ENCODE measurements at regions not wholly inside any gene's neighbourhood (a gene's known extent, or its start where the extent isn't known, plus 50 kb on each side); places are given as distances from the start of the nearest gene placed in this dataset.
"Not testable (repeated sequence)": the region's sequence is repeated elsewhere in the genome, so short reads cannot be mapped to it uniquely, and the experiment has no call there.

GRCh38 chr11:121372028-121372427 is 79.5 kb downstream of the SC5D start:
- no peak overlapping the region for H3K4me3 ChIP-seq
- H3K9me2 ChIP-seq (ENCODE audit: insufficient read depth) = no peaks in the 10 kb centered on the region
- no peak for DNase-seq
- H3K9me3 ChIP-seq (ENCODE audit: low read depth) = no peaks in the 10 kb centered on the region
- no peaks in the 10 kb centered on the region for H3K36me3 ChIP-seq (ENCODE audit: low read depth)
- TF ChIP-seq EZH2phosphoT487 (IDR thresholded peaks at IDR 0.05; ENCODE audit: insufficient read depth, low read depth) (no peak), EZH2 (IDR thresholded peaks at IDR 0.05; ENCODE audit: insufficient read depth, poor library complexity, severe bottlenecking) (no peak)
- WGBS, 2 experiments (ENCODE audit: low coverage in 1 of 2, low lambda C conversion rate in 2 of 2, missing lambda C conversion rate in 2 of 2) = 64 to 70% methylated on average over 2 of the region's 2 CpGs
- no peaks in the 10 kb centered on the region for H3F3A ChIP-seq (ENCODE audit: insufficient read depth)
- no peaks in the 10 kb centered on the region for H3K4me1 ChIP-seq (ENCODE audit: insufficient read depth)
- H3K4me2 ChIP-seq (ENCODE audit: unreplicated experiment) = no peak overlapping the region
- H2AFZ ChIP-seq = no peak overlapping the region
- no peaks in the 10 kb centered on the region for H4K20me1 ChIP-seq (ENCODE audit: insufficient read depth)
- H3K27ac ChIP-seq = no peak overlapping the region
- no peaks in the 10 kb centered on the region for H3K79me2 ChIP-seq (ENCODE audit: insufficient read depth)
- peaks cover 47% of the 10 kb centered on the region for H3K27me3 ChIP-seq (replicated peaks; ENCODE audit: insufficient read depth)
- H3K9ac ChIP-seq = no peak overlapping the region
- in situ Hi-C loops (cut with MboI) = no loop called here

- Histone ChIP-seq H3K4me1 (ENCODE audit: insufficient read depth) (no peaks in the 10 kb centered on the region), H3K9me3 (ENCODE audit: low read depth) (no peaks in the 10 kb centered on the region), H3K9me2 (ENCODE audit: insufficient read depth) (no peaks in the 10 kb centered on the region), H3K27me3 (replicated peaks; ENCODE audit: insufficient read depth) (peaks cover 39% of the 10 kb centered on the region), H2AFZ (no peak overlapping the region), H4K20me1 (ENCODE audit: insufficient read depth) (no peaks in the 10 kb centered on the region), H3K4me2 (ENCODE audit: unreplicated experiment) (no peak overlapping the region), H3K27ac (no peak overlapping the region), H3K36me3 (ENCODE audit: low read depth) (no peaks in the 10 kb centered on the region), H3F3A (ENCODE audit: insufficient read depth) (no peaks in the 10 kb centered on the region), H3K4me3 (no peak overlapping the region), H3K79me2 (ENCODE audit: insufficient read depth) (no peaks in the 10 kb centered on the region), H3K9ac (no peak overlapping the region)
- in situ Hi-C loops (cut with MboI) = no loop called here
- no peak for TF ChIP-seq EZH2 (IDR thresholded peaks at IDR 0.05; ENCODE audit: insufficient read depth, poor library complexity, severe bottlenecking)
- TF ChIP-seq EZH2phosphoT487 (IDR thresholded peaks at IDR 0.05; ENCODE audit: insufficient read depth, low read depth) = no peak
- no peak for DNase-seq
- 74 to 83% methylated on average over 7 of the region's 7 CpGs for WGBS, 2 experiments (ENCODE audit: low coverage in 1 of 2, low lambda C conversion rate in 2 of 2, missing lambda C conversion rate in 2 of 2)
These were observed 79.3 kb upstream of the SORL1 start for GRCh38 chr11:121372671-121373429.

DNA sequence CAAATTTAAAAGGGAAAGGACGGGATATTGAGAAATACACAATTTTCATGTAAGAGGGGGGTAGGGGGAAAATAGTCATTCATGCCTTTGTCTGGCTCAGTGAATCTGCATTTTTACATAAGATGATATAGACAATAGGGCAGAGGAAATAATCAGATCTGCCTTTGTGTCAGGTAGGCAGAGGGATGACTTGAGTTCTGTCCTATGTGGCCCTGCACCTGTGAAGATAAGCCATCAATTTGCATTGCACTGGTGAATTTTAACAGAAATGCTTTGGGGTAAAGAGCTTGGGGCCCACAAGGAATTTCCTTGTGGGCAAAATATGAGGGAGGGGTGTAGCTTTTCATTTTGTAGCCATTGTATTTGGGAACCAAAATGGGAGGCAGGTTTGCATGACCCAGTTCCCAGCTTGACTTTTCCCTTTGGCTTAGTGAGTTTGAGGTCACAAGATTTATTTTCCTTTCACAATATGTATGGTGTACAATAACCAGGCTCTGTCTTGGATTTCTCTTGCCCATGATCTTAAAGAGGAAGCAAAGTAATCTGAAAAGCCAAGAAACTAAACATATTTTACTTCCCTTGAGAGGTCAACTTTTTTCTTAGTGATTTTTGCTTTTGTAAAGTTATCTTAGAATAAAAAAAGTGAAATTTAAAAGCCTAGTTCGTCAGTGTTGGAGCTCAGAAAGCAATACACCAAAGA is 77.7 kb upstream of the SORL1 start:
- peaks cover 30% of the 10 kb centered on the region for H3K27me3 ChIP-seq (replicated peaks; ENCODE audit: insufficient read depth)
- no peak overlapping the region for H2AFZ ChIP-seq
- H3K9me2 ChIP-seq (ENCODE audit: insufficient read depth) = no peaks in the 10 kb centered on the region
- H3K4me3 ChIP-seq = no peak overlapping the region
- no peak for TF ChIP-seq EZH2phosphoT487 (IDR thresholded peaks at IDR 0.05; ENCODE audit: insufficient read depth, low read depth)
- TF ChIP-seq EZH2 (IDR thresholded peaks at IDR 0.05; ENCODE audit: insufficient read depth, poor library complexity, severe bottlenecking) = no peak
- H3K9ac ChIP-seq = no peak overlapping the region
- in situ Hi-C loops (cut with MboI) = no loop called here
- H3F3A ChIP-seq (ENCODE audit: insufficient read depth) = no peaks in the 10 kb centered on the region
- H3K36me3 ChIP-seq (ENCODE audit: low read depth) = no peaks in the 10 kb centered on the region
- H3K4me1 ChIP-seq (ENCODE audit: insufficient read depth) = no peaks in the 10 kb centered on the region
- no peaks in the 10 kb centered on the region for H3K9me3 ChIP-seq (ENCODE audit: low read depth)
- no peaks in the 10 kb centered on the region for H4K20me1 ChIP-seq (ENCODE audit: insufficient read depth)
- no peak for DNase-seq
- no peaks in the 10 kb centered on the region for H3K79me2 ChIP-seq (ENCODE audit: insufficient read depth)
- no peak overlapping the region for H3K27ac ChIP-seq
- H3K4me2 ChIP-seq (ENCODE audit: unreplicated experiment) = no peak overlapping the region
- WGBS, 2 experiments (ENCODE audit: low coverage in 1 of 2, low lambda C conversion rate in 2 of 2, missing lambda C conversion rate in 2 of 2) = 33 to 40% methylated on average over 2 of the region's 2 CpGs

- Histone ChIP-seq H3F3A (ENCODE audit: insufficient read depth) (no peaks in the 10 kb centered on the region), H3K4me1 (ENCODE audit: insufficient read depth) (no peaks in the 10 kb centered on the region), H3K4me2 (ENCODE audit: unreplicated experiment) (no peak overlapping the region), H3K9ac (no peak overlapping the region), H3K36me3 (ENCODE audit: low read depth) (no peaks in the 10 kb centered on the region), H2AFZ (no peak overlapping the region), H3K27ac (no peak overlapping the region), H3K27me3 (replicated peaks; ENCODE audit: insufficient read depth) (peaks cover 24% of the 10 kb centered on the region), H3K79me2 (ENCODE audit: insufficient read depth) (no peaks in the 10 kb centered on the region), H3K9me2 (ENCODE audit: insufficient read depth) (no peaks in the 10 kb centered on the region), H3K9me3 (ENCODE audit: low read depth) (no peaks in the 10 kb centered on the region), H3K4me3 (no peak overlapping the region), H4K20me1 (ENCODE audit: insufficient read depth) (no peaks in the 10 kb centered on the region)
- WGBS, 2 experiments (ENCODE audit: low coverage in 1 of 2, low lambda C conversion rate in 2 of 2, missing lambda C conversion rate in 2 of 2) = 47% methylated on average over 3 of the region's 3 CpGs
- no peak for DNase-seq
- no peak for TF ChIP-seq EZH2 (IDR thresholded peaks at IDR 0.05; ENCODE audit: insufficient read depth, poor library complexity, severe bottlenecking)
- TF ChIP-seq EZH2phosphoT487 (IDR thresholded peaks at IDR 0.05; ENCODE audit: insufficient read depth, low read depth) = no peak
- in situ Hi-C loops (cut with MboI) = no loop called here
These were observed 76.0 kb upstream of the SORL1 start for GRCh38 chr11:121376130-121376529.

GRCh38 chr11:121379145-121379810 is 72.8 kb upstream of the SORL1 start:
- H3K9me3 ChIP-seq (ENCODE audit: low read depth); H3K4me3 ChIP-seq; H3K9ac ChIP-seq; H3K4me2 ChIP-seq (ENCODE audit: unreplicated experiment); H3K9me2 ChIP-seq (ENCODE audit: insufficient read depth); DNase-seq; H2AFZ ChIP-seq; in situ Hi-C loops (cut with MboI); H3F3A ChIP-seq (ENCODE audit: insufficient read depth); H3K4me1 ChIP-seq (ENCODE audit: insufficient read depth); H4K20me1 ChIP-seq (ENCODE audit: insufficient read depth); H3K27ac ChIP-seq; H3K36me3 ChIP-seq (ENCODE audit: low read depth); H3K79me2 ChIP-seq (ENCODE audit: insufficient read depth): not testable (repeated sequence)
- peaks cover 29% of the 10 kb centered on the region for H3K27me3 ChIP-seq (replicated peaks; ENCODE audit: insufficient read depth)
- 82 to 87% methylated on average over 2 of the region's 2 CpGs for WGBS, 2 experiments (ENCODE audit: low coverage in 1 of 2, low lambda C conversion rate in 2 of 2, missing lambda C conversion rate in 2 of 2)
